NOMO-1 (cell line): ENCODE measurements at regions not wholly inside any gene's neighbourhood (a gene's known extent, or its start where the extent isn't known, plus 50 kb on each side); places are given as distances from the start of the nearest gene placed in this dataset.

Source experiments
- DNase-seq, 2 experiments: peaks; one replicate each; lab custom pipeline; 2025; ENCODE audit not compliant: unreplicated experiment in 2 of 2; lab: John Stamatoyannopoulos, UW

DNA sequence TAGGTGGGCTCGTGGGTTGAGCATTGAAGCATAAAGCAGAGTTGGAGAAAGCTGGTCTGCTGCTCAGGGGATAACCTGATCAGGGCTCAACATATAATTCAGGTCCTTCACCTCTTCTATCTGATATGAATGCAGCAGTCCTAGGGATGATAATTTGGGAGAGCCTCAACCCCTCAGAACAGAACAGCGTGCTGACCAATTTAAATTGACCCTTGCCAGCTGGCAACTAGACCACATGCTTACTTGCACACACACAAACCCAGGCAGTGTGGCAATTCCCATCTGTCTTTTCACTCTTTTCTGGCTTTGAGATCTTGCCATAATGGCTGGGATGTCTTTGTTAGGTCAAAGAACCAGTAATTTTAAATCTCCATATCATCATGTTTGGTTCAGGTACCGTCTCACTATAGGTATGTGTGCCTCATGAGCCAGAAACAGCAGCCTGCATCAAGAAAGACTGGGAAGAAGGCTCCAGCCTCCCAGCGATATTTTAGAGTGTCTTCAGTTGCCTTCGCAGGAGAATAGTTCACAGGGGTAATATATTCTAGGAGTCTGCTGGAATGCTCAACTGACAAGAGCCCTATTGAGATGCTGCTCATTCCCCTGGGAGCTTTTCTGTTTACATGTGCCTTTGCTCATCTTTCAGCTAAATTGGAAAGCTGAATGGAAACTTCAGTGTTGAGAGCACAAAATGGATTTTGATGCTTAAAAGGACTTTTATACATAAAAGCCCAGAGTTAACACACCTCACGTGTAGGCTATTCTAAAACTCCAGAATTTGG, 497.6 kb downstream of the RASEF start:
- DNase-seq: no peak

DNA sequence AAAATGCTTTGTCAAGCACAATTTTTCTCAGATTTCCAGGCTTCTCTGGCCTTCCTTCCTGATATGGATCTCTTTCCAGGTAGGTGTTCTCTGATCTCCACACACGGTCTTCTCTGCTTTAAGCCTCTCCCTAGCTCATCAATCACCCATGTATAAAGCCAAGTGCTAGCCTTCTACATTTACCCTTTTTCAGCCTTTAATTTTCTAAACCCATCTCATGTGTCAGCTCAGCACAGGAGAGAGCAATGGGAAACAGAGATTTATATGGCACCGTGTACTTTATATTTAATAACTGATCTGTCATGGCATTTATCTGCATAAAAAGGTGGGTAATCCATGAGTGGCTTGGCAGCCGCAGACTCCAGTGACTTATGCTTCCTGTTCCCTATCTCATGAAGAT, 495.0 kb downstream of the RASEF start:
- no peak for DNase-seq

DNA sequence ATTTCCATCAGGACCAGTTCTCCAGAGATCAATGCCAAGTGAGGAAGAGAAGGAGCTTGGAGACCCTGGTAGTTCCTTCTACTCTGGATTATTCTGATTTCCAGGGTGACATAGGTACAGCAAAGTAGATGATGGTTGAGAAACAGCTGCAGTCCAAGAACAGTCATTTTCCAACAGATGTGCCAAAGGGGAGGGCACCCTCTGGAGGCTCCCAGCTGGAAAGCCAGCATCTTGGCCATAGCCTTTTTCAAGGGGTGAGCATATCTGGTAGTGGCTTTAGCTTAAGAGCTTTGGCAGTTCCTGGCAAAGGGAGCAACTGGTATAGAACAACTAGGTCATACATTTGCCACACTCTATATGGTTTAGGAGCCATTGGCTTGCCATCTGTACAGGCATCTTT, 492.7 kb downstream of the RASEF start:
- no peak for DNase-seq

DNA sequence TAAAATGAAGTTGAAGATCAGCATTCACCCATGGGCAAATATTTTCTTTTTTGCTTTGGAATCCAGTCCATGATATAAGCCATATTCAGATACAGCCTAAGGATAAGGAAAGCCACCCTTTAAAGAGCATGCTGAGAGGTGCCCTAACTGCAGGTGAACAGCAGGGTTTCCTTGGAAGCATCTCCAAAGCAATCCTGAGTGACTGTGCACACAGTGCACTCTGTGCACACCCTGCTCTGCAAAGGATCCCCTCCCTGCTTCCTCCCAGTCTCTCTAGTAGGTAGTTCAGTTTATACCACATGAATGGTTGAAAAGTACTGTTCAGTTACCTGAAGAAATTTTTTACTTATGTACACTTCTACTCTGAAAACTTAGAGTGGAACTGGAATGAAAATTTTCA, 491.4 kb downstream of the RASEF start:
- DNase-seq: no peak

DNA sequence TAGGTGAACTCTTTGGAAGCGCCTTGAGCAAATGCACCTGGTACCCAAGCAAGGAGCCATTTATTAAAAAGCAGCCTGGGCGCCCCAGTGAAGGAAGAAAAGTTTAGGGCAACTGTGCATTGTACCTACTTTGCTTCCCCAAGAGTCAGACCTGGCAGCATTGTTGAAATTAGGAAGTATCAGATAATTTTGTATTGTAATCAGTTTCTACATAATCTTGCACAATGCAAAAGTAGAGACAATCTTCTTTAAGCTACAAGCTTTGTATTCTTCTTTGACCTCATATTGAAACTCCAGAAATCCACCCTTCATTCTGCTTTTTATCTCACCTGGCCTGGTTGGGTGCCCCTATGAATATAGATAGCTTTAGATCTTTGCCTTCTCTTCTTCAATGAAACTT, 490.8 kb downstream of the RASEF start:
- DNase-seq: peak in 1 of 2 experiments; percentile 38

DNA sequence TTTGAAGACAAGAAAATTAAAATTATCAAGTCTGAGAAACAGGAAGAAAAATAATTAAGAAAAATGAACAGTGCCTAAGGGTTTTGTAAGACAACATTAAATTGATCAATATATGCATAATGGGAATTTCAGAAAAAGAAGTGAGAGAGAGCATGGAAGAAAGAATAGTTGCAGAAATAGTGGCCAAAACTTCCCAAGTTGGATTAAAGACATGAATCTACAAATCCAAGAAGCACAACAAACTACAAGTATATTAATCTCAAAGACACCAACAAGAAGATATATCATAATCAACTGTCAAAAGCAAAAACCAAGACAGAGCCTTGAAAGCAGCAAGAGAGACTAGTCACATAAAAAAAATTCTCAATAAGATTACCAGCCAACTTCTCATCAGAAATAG, 488.0 kb downstream of the RASEF start:
- DNase-seq: no peak

DNA sequence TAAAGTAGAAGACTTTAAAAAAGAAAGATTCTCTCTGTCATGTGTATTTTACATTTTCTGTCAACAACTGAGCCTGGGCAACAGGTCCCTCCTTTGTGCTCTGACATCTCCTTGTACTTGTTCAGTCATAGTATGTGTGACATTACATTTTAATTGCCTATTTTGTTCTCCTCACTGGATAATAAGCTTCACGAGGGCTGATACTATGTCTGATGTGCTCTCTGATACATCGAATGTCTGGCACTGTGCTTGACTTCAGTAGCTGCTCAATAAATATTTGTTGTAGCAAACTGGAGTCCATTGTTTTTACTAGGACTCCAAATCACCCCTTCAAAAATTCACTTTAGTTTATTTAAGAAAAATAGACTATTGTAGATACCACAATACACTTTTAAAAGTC, 482.0 kb downstream of the RASEF start:
- DNase-seq: no peak

DNA sequence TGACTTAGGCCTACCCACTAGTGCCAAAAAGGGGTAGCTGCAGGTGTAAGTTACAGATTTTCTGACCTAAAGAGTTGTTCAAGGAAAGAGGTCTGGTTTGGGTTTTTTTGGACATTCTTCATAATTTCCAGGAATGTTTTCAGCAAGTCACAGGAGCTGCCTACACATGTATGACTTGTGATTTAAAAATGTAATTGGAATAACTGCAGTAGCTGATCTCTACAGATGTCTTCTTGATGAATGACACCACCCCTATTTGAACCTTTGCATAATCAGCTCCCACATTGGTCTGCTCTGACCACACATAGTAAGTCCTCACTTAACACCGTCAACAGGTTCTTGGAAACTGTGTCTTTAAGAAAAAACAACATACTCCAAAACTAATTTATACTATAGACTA, 481.4 kb downstream of the RASEF start:
- DNase-seq: no peak

DNA sequence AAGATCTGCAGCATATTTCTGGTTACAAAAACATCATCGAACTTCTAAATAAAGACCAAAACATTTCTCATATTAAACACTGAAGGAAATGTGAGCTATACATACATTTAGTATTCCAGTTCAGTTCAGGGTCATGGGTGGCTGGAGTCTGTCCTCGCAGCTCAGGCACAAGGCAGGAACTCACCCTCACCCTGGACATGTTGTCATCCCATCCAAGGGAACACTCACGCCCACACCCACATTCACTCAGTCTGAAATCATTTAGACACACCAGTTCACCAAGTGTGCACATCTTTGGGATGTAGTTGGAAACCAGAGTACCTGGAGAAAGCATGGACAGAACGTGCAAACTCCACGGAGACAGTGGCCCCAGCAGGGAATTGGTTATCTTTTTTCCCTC, 481.0 kb downstream of the RASEF start:
- DNase-seq: no peak

DNA sequence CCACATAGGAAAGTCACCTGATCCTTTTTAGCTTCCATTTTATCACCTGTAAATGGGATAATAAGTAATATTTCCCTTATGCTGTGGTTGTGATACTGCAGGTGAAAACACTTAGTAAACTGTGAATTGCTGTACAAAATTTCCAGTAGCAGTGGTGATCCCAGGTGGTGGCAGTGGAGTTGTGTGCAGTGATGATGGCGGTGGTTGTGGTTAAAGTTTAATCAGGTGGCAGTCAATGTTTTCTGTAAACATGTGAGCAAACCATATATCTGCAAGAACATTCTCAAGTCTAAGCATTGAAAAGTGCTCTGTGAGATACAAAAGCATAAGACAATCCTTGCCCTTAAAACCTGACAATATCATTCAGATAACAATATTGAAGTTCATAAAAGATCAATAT, 480.2 kb downstream of the RASEF start:
- no peak for DNase-seq

DNA sequence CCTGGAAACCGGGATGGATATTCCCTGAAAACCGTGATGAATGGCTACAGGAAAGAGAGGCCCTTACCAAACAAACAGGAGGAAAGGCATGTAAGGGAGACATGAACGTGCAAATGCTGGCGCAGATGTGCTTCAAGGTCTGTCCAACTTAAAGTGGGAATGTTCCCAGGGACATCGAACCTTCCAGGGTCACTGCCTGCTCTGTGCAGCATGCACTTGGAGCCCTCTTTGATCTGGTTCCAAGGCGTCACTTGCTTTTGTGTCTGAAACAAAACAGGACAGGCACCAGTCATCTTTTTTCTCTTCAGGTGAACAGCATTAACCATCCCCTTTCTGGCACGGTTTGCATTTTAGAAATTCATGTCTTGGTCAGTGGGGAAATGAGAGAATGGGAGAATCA, 479.4 kb downstream of the RASEF start:
- DNase-seq: no peak

DNA sequence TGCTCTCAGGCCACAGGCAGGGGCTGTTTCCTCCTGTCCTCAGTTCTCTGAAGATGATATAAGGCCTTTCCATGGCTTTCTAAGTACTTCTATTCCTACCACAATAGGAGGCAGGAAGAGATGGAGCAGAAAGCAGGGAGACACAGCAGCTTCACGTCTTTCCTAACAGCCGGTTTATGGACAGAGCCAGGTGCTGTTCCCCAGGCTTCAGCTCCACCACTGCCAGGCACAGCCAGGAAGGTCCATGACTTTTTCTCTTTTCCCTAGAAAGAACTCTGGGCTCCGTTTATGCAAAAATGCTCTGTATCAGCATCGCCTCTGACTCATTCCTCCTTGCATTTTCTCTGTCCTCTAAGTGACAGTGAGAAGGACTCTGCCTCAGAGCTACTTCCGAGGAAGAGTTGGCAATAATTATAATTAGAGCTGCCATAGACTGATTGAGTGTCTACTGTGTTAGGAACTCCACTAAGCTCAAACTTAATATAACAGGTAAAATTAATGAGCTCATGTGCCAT, 478.5 kb downstream of the RASEF start:
- DNase-seq: no peak

DNA sequence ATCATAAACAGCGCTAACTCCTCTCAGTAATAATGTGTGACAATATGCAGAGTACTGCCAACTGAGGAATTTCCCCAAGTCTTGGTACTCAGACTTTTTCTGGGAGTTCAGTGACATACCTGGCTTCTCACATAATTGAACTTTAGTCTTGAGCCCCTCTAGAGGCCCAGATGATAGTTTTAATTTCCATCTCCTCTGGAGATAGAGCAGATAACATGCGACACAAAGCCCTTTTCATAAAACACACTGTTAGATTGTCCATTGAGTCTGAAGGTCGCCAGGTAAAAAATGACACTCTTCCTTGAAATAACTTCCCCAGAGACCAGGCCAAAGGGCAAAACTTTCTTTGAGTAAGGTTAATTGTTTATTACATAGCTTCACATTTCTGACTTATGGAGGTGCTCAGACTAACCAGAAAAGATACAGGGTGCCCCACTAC, 476.0 kb downstream of the RASEF start:
- no peak for DNase-seq

DNA sequence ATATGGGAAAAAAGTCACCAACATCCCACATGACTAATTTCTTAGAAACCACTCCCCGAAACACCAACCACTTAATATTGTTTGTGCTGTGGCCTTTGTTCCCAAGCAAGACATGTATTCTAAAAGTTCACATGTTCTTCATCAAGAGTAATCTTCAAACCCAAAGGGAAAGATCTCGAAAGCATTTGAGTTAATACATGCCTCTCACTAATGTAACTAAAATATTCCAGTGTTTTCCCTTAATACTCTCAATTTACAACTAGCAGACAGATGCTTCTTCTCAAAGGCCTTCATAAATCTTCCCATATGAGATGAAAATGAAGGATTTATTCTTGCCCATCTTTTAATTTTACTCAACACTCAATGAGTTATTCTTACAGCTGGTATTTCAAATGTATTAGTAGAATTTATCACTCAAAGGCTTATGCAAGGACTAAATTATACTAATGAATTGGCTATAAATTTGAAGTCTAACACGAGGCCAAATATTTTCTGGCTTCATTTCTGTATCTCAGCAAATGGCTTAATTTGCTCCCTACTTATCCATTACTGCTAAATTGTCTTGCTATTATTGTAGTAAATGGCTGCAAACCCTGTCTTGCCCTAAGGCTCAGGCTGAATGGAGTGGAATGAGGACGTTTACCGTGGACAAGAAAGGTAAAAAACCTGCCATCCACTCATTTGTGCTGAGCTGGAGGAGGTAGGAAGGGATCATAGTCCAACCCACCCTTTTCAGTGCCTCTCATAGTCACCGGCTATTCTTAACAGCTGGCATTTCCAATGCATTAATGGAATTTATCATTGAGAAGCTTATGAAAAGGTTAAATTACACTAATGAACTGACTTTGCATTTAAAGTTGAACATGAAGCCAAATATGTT, 474.4 kb downstream of the RASEF start:
- no peak for DNase-seq

DNA sequence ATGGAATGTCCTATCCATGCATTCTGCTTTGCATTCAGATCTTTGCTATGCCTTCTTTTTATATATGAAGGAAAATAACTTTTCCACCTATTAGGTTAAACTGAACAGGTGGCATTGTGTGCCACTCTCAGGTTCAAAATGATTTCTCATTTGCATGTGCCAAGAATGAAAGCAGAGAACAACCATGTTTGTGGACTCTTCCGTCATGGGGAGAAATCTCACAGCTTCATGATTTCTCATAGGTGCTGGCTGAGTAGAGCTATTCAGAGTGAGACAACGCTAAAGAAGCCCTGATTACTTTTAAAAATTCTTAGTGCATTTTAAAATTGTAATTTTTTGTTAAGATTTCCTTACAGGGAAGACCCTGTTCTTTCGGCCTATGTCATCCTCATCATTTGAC, 472.1 kb downstream of the RASEF start:
- no peak for DNase-seq

DNA sequence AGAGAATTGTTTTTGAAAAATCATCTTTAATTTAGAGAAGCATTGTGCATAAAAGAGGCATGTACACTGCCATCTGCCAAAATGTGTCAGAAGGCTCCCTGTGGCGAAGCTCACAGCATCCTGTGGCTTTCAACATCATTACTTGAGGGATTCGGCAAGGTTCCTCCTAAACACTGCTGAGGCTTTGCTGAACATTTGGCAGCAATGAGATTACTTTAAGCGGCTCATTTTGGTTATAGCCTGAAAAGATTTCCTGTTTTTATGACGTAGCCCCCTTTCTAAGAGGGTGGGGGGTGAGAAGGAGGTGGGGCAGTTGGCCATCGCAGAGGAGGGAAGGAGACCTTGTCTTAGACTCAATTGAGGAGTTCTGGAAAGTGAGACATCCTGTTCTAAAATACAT, 469.4 kb downstream of the RASEF start:
- no peak for DNase-seq

DNA sequence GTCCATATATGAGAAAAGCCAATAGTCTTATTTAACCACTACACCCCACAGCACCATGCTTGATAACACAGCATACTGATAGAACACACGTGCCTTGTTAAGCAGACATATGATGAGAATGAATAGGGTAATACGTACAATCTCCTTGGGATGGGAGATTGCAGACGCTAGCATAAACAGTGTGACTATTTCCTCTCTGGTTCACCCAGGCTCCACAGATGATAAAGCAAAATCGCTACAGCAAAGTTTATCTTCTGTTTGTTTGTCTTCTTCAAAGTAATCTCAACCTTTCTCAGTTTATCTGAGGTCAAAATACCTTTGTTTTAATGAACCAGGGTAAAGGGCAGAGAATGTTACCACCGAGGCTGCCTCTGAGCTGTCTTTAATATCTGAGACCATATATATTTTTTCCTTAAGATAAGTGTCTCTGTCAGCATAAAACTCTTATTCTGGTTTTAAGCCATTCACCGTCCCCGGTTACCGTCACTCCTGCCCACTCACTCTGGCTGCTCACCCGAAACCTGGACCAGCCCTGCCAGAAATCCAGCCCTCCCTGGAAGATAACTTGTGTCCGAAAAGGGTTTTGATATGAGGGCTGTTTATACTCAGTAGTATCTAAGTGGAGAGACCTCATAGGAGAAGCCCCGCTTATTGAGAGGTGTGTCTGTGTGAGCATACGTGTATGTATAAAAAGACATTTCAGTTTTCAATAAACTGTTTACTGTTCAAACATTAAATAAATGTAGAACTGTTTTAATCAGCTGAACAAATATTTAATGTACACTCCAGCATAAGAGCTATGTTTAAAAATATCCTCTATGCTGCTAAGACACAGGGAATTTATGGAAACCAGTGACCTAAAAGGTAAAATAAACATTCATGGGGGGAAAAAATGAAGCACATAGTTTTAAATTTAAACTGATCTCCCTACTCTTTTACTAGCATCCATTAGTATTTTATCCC, 465.4 kb downstream of the RASEF start:
- DNase-seq: no peak

DNA sequence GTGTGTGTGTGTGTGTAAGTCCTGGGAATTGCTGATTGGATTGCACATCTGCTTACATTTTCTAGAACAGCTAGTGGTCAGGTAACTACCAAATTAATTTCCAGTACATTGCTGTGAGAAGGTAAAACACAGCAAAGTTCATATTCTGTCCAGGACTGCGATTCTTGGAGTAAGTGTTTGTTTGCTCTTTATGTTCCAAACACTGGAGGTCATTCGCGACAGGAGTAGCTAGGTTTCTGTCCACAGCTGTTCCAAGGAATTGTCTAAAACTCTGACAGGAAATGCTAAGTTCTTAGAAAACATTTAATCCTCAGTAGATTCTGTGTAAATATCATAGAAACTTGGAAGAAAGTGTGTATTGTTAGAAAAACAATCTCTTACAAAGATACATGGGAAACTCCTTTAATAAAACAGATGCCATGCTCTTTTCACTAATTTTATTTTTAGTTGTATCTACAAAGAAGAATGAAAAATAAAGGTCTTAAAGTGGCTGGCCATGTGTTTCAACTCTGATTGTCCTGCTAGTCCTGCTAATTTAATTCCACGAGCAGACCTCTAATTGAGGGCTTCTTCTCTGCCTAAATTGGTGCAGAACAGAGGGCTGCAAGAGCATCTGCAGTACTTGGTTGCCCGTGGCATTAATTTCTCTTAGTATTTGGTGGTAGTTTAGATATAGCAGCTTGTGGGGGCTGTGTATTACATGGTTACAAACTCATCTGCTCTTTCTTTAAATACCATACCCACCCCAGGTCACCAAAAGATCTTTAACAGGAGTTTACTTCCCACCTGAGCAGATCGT, 464.5 kb downstream of the RASEF start:
- DNase-seq: no peak

DNA sequence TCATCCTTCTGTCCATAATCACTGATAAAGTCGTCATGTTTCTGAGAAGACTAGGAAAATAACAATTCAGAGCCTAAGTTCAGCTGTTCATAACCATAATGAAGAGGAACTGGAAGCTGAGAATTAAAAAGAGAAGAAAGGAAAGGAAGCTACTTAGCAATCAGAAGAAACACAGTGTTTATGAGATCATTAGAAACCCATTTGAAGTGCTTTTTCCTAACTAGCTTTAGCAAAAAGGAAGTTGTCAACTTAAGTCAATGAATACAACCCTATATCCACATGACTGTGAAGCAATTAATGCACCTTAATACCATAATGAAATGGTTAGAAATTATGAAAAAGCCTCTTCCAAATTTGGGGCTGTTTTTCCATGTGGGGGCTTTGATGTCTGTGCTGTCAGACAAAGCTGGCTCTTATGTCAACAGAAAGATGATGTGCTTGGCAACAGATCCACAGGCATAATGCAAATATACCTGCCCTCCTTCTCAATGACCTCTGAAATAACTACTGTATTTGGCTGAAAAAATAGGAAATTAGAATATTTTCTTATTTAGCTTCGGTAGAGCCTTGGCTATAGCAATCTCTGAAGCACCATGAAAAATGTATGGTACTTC, 463.5 kb downstream of the RASEF start:
- peak in 1 of 2 experiments; percentile 11 for DNase-seq
